NB4 (cell line): ENCODE measurements at regions not wholly inside any gene's neighbourhood (a gene's known extent, or its start where the extent isn't known, plus 50 kb on each side); places are given as distances from the start of the nearest gene placed in this dataset.

ENCODE experiments used
- CTCF ChIP-seq: IDR thresholded peaks from one replicate; pipeline ENCODE4 v1.5.1; 2012; ENCODE audit warnings: low read depth, low read length
- MAX ChIP-seq: IDR thresholded peaks from 2 replicates; pipeline ENCODE4 v1.6.1; 2011; ENCODE audit warnings: low read depth, low read length
- MYC ChIP-seq: IDR thresholded peaks from 2 replicates; pipeline ENCODE4 v1.6.1; 2011; ENCODE audit warnings: low read depth, low read length
- POLR2A ChIP-seq: IDR thresholded peaks from 2 replicates; pipeline ENCODE4 v1.6.1; 2011; ENCODE audit warnings: mild to moderate bottlenecking; ENCODE audit not compliant: insufficient read length; ENCODE audit errors: extremely low read depth

GRCh38 chr5:143878430-143878829 is 66.5 kb downstream of the HMHB1 start:
- TF ChIP-seq POLR2A, result no peak
- no peak for TF ChIP-seq CTCF
- TF ChIP-seq MAX, result no peak
- no peak for TF ChIP-seq MYC
